Embryonic facial prominence (tissue), 1 donor: ENCODE measurements at regions not wholly inside any gene's neighbourhood (a gene's known extent, or its start where the extent isn't known, plus 50 kb on each side); places are given as distances from the start of the nearest gene placed in this dataset.

Source experiments
- DNase-seq: peaks from one replicate; pipeline ENCODE4 v3.0.0-alpha.2; 2016; ENCODE audit errors: extremely low spot score

DNA sequence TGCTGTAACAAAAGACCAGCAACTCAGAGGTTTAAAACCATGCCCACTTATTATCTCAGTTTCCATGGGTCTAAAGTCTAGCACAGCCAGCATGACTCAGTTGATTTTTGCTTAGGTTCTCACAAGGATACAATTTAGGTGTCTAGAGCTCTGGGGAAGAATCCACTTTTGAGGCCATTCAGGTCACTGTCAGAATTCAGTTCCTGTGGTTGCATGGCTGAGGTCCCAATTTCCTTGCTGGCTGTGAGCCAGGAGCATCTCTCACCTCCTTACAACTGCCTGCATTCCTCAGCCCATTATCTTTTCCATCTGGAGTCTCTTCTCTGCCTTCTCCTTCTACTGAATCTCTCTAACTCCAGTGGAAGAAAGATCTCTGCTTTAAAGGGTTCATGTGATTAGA, 240.5 kb upstream of the CFAP20DC start:
- no peak for DNase-seq

DNA sequence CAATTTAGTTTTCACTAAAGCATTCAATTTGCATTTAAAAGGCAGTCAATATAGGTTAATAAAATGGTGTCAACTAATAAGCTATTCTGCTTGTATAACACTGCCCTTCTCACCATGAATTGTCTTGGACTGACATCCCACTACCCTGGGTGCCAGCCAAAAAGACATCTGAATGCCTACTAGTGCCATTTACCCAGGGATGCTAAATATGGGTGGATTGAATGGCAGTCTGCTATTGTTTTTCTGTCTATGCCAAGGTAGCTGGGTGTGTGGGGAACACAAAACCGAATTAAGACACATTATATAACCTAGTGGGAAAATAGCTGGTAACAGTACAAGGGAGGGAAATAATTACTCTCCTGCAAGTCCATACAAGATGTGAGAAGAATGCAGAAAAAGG, 240.0 kb upstream of the CFAP20DC start:
- no peak for DNase-seq

DNA sequence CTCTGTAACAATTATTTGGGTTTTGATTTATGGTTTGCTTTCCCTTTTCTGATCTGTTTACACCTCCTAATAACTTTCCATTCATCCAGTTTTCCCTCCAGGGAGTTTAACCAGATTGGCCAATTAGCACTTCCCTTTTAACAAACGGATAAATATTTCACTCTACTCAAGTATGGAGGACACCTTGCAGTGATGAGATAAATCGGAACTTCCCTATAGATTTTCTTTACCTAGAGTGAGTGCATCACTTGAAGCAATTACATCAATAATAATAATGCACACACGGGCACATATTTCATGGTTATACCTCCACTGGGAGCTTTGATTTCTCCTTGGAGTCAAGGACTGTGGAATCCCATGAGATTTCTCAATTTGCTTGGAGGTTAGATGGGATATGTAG, 239.1 kb upstream of the CFAP20DC start:
- no peak for DNase-seq

DNA sequence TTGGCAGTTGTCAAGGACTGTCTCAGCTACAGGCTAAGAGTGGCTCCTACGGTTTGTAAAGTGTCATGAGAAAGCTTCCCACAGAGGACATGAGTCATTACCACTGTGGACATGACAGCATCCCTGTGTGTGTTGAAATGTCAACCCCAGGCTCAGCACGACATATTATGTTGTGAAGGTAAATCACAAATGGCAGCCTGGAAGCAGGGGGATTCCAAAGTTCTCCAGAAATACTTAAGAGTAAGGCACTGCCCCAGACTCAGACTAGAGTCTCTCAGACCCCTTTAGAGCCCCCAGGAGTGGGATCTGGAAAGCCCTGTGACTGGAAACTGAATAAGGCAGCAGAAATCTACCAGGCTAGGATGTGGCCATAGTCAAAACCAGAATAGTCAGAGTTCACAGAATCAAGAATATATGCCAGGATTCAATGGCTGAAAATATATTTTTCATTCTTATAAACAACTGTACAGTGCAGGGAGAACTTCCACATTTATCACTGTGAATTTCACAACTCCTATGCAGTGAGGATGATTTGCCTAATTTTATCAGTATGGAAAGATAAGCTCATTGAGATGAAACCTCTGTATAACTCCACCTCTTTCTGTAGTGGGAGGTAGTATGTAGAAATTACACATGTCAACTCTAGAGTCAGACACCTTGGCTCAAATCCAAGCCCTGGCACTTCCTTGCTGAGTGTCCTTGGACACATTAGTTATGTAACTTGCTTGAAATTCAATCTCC, 237.1 kb upstream of the CFAP20DC start:
- DNase-seq: no peak

DNA sequence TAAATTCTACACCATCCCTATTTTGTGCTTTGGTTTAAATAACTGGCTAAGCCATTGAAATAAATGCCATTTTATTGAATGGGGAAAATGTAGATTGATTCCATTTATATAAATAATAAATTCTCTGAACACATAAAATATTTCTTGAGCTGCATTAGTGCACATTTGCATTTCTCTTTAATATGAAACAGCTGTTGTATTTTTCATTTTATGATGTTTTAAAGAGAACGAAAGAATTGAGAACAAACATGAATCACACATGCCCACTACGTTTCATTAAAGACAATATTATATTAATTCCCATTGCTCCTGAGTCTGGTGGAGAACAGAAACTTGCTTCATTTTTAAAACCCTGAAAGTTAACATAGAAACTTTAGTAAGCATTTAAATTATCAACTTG, 235.7 kb upstream of the CFAP20DC start:
- DNase-seq: no peak

DNA sequence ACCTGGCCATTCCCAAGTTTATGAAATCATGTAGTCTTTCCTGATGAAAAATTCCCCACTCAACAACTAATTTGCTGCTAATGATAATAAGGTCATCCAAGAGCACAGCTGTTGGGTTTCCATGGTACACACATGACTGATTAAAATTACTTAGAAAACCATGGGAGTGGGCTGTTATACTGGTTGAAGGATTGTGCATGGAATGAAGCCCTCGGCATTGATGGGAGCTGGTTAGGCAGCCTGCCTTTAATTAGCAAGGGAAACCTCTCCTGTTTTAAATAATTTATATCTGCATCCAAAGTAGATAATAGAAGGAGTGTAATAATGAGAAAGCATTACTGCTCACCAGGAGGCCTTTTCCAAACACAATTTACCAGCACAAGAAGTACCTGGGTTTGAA, 235.1 kb upstream of the CFAP20DC start:
- DNase-seq: no peak

DNA sequence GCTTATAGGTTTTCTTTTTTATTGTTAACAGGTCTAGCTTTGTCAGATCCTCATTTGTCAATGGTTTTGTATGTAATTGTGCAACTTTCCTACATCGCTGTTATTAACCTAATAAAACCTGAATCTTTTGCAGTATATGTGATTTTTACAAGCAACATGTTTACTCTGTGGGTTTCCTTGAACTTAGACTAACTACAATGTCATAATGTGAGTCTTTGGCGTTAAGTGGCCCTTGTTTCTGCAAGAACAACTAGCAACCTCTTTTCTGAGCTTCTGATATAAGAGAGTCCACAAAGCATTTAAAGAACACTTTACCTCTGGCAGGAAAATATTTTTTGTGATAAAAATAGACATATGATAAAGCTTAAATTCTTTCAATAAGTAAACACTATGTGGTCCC, 230.3 kb upstream of the CFAP20DC start:
- no peak for DNase-seq

DNA sequence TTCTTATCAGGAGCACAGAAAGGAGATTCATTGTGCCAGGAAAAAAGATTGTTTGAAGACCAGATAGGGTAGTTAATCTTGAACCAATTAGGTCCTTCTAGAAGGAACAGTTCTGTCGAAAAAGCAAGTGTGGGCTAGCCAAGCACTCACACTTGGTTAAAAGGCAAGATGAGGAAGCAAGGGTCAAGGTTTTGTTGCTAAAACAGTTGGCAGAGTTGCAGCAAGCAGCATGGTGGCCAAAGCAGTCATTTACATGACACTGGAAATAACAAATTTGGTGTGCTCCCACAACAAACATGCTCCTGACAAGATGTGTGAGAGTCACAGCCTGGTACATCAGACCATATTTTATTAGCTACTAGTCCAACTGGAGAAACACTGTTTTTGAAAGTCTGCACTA, 228.0 kb upstream of the CFAP20DC start:
- no peak for DNase-seq

DNA sequence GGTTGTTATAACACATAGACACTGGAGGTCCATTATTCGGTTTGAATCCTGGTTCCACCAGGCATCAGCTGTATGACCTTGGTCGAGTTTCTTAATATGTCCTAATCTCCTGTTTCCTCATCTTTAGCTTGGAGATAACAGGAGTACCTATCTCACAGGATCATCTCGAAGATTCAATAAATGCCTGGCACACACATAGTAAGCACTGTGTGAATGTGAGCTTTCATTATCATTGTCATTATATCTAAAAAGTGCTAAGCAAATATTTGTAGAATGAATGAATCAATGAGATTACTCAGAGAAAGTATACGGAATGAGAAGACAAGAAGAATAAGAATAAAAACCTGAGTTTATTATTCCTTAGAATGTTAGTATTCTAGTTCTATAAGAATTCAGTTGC, 227.4 kb upstream of the CFAP20DC start:
- DNase-seq: no peak

DNA sequence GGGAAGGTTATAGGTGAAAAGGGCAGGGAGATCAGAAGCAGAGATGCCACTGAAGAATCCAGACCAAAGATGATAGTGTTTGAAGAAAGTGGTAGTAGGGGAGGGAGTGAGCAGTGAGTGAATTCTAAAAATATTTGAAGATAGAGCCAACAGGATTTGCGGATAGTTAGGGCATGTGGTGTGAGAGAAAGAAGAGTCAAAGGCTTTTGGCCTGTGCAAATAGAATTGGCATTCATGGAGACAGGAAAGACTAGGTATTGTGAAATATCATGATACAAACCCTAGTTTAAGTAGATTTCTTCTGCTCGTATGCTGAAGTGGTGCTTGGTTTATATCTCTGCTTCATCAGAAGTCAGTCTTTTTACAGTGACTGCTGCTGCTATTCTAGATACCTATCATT, 224.2 kb upstream of the CFAP20DC start:
- no peak for DNase-seq

DNA sequence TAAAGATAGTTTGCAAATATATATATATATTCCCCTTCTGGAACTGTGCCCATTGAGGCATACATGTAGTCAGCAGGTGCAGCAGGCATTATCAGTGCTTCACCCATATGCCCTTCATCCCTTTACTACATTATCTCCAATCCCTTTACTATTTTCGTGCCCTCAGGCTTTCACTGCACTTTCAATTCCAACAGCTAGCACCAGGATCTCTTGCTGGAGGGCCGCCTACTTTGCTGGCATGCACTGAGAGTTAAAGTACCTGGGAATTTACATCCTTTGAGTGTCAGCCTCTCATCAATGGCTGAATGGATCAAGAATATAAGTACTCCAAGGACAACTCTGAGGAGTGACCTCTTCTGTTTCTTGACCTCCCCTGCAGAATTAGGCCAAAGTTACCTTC, 222.1 kb upstream of the CFAP20DC start:
- DNase-seq: no peak

DNA sequence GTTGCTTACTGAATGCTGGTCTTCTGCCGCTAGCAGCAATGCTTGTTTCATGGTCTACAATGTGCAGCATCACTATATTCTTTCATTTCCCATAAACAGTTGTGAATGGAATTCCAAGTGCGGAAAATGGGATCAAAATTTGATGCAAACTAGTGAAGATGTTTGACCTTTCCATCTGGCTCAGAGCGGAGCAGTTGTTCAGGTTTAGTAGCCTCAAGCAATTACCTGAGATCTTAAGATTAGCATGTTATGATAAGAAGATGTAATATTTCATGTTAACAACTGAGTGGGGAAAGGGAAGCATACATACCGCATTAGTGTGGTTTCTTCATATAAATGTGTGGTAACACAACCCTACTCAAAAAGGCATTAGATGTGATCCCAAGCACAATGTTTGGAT, 221.1 kb upstream of the CFAP20DC start:
- DNase-seq: no peak

DNA sequence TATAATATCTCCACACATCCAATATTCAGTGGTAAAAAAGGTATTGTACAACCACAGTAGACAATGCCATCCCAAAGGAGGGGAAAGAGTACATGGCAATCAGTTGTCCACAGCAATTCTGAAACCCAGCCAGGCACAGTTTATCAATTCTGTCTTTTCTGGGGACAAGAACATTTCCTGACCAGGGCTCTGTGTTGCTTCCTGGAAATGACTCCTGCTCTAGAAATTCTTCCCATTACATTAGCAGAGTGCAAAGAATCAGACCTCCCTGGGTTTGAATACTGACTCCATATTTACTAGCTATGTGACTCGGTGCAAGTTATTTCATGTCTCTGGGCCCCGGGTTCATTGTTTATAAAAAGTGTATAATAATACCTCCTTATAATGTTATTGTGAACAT, 220.4 kb upstream of the CFAP20DC start:
- no peak for DNase-seq

DNA sequence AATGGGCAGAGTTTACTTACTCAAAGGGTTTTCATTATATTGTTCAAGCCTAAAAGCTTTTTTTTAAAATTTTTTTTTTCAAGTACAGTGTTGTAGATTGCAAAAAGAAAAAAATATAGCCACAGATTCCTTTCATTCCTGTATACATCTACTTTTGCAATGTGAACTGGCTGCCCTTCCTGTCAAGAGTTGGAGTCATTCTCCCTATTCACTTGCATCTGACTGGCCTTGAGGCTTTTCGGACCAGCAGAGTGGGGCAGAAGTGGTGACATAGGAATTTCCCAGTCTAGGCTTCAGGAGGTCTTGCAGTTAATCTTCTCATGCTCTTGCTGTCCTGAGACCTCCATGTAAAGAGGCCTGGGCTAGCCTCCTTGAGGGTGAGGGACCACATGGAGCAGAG, 218.3 kb upstream of the CFAP20DC start:
- DNase-seq: no peak

DNA sequence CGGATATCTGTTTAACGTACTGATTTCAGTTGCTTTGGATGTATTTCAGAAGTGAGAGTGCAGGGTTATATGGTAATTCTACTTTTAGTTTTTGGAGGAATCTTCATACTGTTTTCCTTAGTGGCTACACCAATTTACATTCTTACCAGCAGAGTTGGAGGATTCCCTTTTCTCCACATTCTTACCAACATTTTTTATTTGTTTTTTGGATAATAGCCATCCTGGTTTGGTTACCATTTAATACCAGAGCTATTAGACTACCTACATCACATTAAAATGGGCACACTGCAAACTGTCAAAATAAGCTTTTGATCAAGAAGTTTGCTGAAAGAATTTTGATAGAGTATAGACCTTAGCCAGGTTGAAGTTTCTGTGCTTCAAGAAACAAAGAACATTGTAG, 217.2 kb upstream of the CFAP20DC start:
- DNase-seq: no peak

DNA sequence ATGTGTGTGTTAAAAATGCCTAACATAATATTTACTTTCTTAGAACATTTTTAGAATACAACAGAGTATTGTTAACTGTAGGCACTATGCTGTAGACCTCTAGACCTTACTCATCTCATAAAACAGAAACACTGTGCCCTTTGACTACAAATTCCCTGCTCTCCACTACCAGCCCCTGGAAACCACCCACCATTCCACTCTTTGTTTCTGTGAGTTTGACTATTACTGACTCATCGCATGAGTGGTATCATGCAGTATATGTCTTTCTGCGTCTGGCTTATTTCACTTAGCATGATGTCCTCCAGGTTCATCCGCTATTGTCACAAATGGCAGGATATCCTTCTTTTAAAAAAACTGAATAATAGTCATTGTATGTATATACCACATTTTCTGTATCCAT, 216.7 kb upstream of the CFAP20DC start:
- no peak for DNase-seq

DNA sequence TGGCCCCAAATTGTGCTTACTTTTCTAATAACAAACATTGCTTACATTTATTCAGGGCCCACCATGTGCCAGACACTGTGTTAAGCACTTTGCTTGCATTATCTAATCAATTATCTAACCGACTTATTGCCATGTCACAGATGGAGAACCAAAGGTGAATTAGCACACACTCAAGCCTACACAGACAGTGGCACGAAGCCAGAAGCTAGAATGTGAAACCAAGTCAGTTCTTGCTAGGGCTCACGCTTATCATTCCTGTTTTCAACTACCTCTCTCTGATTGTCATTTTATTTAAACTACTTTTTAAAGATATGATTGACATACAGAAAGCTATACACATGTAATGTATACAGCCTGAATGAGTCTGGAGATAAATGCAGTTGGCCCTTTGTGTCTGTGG, 215.7 kb upstream of the CFAP20DC start:
- no peak for DNase-seq

DNA sequence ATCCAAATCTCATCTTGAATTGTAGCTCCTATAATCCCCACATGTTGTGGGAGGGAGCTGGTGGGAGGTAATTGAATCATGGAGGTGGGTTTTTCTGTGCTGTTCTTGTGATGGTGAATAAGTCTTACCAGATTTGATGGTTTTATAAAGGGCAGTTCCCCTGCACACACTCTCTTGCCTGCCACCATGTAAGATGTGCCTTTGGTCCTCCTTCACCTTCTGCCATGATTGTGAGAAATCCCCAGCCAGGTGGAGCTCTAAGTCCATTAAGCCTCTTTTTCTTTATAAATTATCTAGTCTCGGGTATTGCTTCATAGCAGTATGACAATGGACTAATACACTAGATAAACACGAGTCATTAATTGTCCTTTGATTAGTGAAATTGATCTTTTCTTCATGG, 214.5 kb upstream of the CFAP20DC start:
- no peak for DNase-seq

DNA sequence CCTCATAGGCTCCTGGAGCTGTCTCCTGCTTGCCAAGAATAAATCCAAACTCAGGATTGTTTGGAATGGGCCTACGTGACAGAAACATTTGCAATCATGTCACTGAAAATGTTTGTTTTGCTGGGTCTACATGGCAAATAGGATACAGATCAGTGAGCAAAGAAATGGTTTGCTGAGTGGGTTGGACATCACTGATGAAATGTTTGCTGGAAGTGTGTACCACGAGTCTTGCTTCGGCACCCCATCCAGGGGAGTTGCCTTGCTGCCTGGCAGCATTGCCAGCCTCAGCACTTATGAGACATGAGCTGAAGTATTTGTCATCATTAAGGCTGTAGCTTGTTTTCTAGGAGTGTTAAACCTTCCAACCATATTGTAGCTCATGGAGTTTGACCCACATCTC, 213.3 kb upstream of the CFAP20DC start:
- no peak for DNase-seq

DNA sequence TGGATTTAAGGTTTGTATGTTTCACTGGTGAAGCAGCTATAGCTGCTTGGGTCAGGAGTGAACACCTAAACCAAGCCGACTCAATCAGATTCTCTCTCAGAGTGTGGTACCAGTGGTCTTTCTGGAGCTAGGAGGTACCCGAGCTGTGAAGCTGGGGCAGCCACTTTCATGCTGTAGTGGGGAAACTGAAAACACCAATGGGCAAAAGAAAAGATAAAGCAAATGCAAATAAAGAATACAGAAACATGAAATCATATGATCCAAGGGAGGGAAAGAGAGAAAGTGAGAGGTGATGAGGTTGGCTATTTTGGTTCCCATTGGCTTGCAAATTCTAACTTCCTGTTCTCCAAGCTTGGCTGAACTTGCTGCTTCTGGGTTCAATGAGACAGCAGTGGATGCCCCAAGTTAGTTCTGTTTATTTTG, 212.3 kb upstream of the CFAP20DC start:
- DNase-seq: no peak

DNA sequence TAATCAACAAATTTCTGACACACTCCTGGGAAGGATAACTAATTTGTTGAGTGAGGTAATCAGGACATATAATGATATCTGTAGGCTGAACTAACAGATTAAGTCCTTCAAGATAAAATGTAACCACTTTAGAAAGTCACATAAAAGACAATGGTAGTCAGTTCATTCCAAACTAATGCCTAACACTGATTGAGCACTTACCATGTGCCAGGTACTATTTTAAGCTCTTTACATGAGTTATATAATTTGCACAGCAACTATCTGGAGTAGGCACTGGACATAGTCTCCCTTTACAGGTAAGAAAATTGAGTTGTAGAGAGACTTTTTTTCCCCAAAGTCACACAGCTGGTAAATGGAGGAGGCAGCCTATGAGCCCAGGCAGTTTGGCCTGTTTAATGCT, 211.2 kb upstream of the CFAP20DC start:
- no peak for DNase-seq

DNA sequence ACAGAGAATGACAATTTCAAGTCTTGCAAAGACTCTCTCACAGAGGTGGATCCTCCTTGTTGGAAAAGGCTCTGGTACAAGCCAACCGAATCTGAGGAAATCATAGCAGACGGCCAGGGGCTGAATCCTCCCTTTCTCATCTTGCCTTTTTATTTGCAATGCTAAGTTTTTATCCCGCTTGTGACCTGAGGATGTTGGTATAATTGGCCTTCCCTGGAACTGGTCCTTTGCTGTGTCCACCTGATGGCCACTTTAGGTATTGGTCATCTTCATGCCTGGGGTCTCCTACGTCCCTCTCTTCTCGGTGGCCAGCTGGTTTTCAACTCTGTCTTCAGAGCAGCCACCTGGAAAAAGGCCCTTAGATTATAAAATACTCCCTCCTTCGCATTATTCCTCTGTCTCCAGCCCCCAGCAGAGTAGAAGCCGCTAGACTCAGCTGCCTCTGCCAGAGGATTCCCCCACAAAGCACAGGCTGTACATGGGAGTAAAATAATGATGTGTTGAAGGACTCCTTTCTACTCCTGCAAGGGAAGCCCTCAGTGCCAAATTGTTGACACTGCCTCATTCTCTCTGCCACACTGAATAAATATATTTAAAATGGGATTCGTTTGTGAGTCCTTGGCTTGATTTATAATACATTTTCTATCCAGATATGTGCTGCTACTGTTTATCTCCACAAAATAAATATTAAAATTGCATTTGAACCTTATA, 208.9 kb upstream of the CFAP20DC start:
- no peak for DNase-seq

DNA sequence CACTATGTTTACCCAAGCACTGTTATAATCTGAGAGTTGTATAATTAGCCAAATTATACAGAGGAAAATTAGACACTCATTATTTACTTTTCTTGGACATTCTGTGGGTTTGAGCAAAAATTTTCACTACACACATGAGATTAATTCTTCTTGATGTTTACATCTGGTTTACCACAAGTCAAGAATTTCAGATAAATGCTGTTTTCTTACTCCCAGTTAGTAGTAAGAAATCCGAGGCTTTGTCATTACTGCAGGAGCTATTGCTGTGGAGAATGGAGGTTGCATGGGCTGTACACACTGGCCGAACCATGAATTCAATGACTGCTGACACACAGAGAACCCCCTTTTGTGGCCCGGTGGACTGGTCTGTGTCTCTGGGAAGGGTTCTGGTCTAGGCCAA, 207.7 kb upstream of the CFAP20DC start:
- DNase-seq: no peak

DNA sequence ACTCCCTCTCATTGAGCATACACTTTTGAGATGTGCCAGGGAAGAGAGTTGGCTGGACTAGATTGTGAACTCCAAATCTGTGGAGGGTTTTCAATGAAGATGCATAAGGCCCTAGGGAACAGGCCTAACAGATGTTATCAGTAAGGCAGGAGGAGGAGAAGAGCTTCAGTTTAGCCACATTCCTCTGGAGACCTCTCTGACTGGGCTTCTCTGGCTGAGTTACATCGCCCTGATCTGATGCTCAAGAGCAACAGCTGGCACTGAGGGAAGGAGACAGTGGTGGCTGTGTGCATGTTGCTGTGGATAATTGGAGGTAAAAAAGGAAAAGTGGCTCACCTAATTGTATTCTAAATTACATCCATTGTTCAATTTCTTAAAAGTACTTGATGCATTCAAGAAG, 206.4 kb upstream of the CFAP20DC start:
- no peak for DNase-seq
